H1 (cell line): ENCODE measurements at regions not wholly inside any gene's neighbourhood (a gene's known extent, or its start where the extent isn't known, plus 50 kb on each side); places are given as distances from the start of the nearest gene placed in this dataset.

ENCODE experiments used
- CTCF ChIA-PET: fragments of 300-600 bp; sonication (Branson Sonifier 250); formaldehyde crosslinking; loops from one replicate; lab custom pipeline; 2021; ENCODE audit not compliant: partially characterized antibody; lab: Charles Lee
- POLR2A ChIA-PET: fragments of 300-600 bp; sonication (Branson Sonifier 250); formaldehyde crosslinking; loops from one replicate; lab custom pipeline; 2021; ENCODE audit warnings: inconsistent platforms; ENCODE audit not compliant: partially characterized antibody; lab: Charles Lee
- DNase-seq, 2 experiments: peaks; one replicate each; pipeline versions ENCODE4 v3.0.0 to v3.0.0-alpha.2; 2010 to 2022; ENCODE audit warnings: low spot score in 2 of 2, low read depth in 1 of 2, mixed read lengths in 1 of 2
- FAIRE-seq: peaks from 2 replicates; lab custom pipeline; 2011; peaks lifted over from hg19 to GRCh38; lab: Jason Lieb, UNC
- H2AFZ ChIP-seq: 2 replicates; pipeline ENCODE4 v1.8.1; 2012; ENCODE audit warnings: low read length, inconsistent platforms
- H2AK5ac ChIP-seq: 2 replicates; pipeline ENCODE4 v1.6.1; 2013; ENCODE audit warnings: low read depth, low read length
- H2BK120ac ChIP-seq: replicated peaks from 2 replicates; pipeline ENCODE3; 2013; ENCODE audit warnings: low read depth, low read length, inconsistent platforms
- H2BK12ac ChIP-seq: 2 replicates; pipeline ENCODE4 v1.6.1; 2013; ENCODE audit warnings: low read depth, low read length
- H2BK15ac ChIP-seq: 2 replicates; pipeline ENCODE4 v1.6.1; 2013; ENCODE audit warnings: low read length
- H2BK20ac ChIP-seq: 2 replicates; pipeline ENCODE4 v1.6.1; 2013; ENCODE audit warnings: low read length
- H2BK5ac ChIP-seq: 2 replicates; pipeline ENCODE4 v1.6.1; 2013; ENCODE audit warnings: low read depth, low read length
- H3K14ac ChIP-seq: 2 replicates; pipeline ENCODE4 v1.6.1; 2013; ENCODE audit warnings: inconsistent platforms; ENCODE audit not compliant: insufficient read length
- H3K18ac ChIP-seq: 2 replicates; pipeline ENCODE4 v1.6.1; 2013; ENCODE audit warnings: low read length; ENCODE audit errors: extremely low read depth
- H3K23ac ChIP-seq: 2 replicates; pipeline ENCODE4 v1.6.1; 2013; ENCODE audit warnings: inconsistent platforms; ENCODE audit not compliant: insufficient read length
- H3K23me2 ChIP-seq: 2 replicates; pipeline ENCODE4 v1.6.1; 2013; ENCODE audit warnings: low read depth, low read length
- H3K27ac ChIP-seq: 2 replicates; pipeline ENCODE4 v1.6.1; 2011; ENCODE audit warnings: low read depth, low read length, inconsistent platforms
- H3K27me3 ChIP-seq, 4 experiments: replicated peaks in 1 of 4; 1 replicate in 1 of 4; 2 replicates in 3 of 4; pipeline versions ENCODE4 v1.6.1 to v1.8.1; 2011 to 2013; ENCODE audit warnings: low read length in 3 of 4, mild to moderate bottlenecking in 3 of 4, inconsistent platforms in 2 of 4, mixed read lengths in 2 of 4, moderate library complexity in 1 of 4; ENCODE audit not compliant: control insufficient read depth in 3 of 4, insufficient read depth in 3 of 4; ENCODE audit errors: extremely low read depth in 1 of 4
- H3K36me3 ChIP-seq, 4 experiments: 2 replicates each; pipeline versions ENCODE4 v1.6.1 to v1.8.1; 2011 to 2013; ENCODE audit warnings: mild to moderate bottlenecking in 4 of 4, low read length in 3 of 4, moderate library complexity in 2 of 4, control low read depth in 1 of 4, inconsistent platforms in 1 of 4; ENCODE audit not compliant: insufficient read depth in 4 of 4, control insufficient read depth in 2 of 4
- H3K4ac ChIP-seq: replicated peaks from 2 replicates; pipeline ENCODE3; 2013; ENCODE audit warnings: low read length, low read depth, mixed read lengths, inconsistent platforms; ENCODE audit not compliant: insufficient read length
- H3K4me1 ChIP-seq, 4 experiments: replicated peaks in 1 of 4; 1 replicate in 1 of 4; 2 replicates in 3 of 4; pipeline versions ENCODE4 v1.6.1 to v1.8.1; 2011 to 2013; ENCODE audit warnings: low read length in 3 of 4, inconsistent platforms in 2 of 4, mixed read lengths in 1 of 4; ENCODE audit not compliant: insufficient read depth in 4 of 4, control insufficient read depth in 3 of 4
- H3K4me2 ChIP-seq, 2 experiments: 2 replicates each; pipeline versions ENCODE4 v1.6.1 to v1.8.1; 2011 to 2013; ENCODE audit warnings: low read depth in 2 of 2, low read length in 2 of 2, control low read depth in 1 of 2, inconsistent platforms in 1 of 2, mild to moderate bottlenecking in 1 of 2; ENCODE audit not compliant: insufficient read depth in 1 of 2
- H3K4me3 ChIP-seq, 4 experiments: fragments of 200-600, 300-600 bp in 1 of 4; sonication (generic), shearing (Covaris generic), sonication (Bioruptor Twin) in 1 of 4; 2 replicates each; pipeline versions ENCODE4 v1.5.1 to v1.8.1; 2011 to 2016; ENCODE audit warnings: low read length in 4 of 4, low read depth in 3 of 4, control low read depth in 2 of 4, inconsistent platforms in 2 of 4, mild to moderate bottlenecking in 2 of 4, mixed read lengths in 1 of 4, moderate library complexity in 1 of 4; ENCODE audit not compliant: insufficient read depth in 2 of 4; ENCODE audit errors: extremely low read depth in 1 of 4
- H3K56ac ChIP-seq: replicated peaks from 2 replicates; pipeline ENCODE3; 2013; ENCODE audit warnings: low read depth, mild to moderate bottlenecking, mixed read lengths, low read length, inconsistent platforms; ENCODE audit not compliant: insufficient read length
- H3K79me1 ChIP-seq: 2 replicates; pipeline ENCODE4 v1.6.1; 2013; ENCODE audit warnings: low read depth, low read length, control low read depth
- H3K79me2 ChIP-seq, 2 experiments: 2 replicates each; pipeline versions ENCODE4 v1.6.1 to v1.8.1; 2012 to 2013; ENCODE audit warnings: low read length in 2 of 2, mild to moderate bottlenecking in 2 of 2, inconsistent platforms in 1 of 2; ENCODE audit not compliant: insufficient read depth in 2 of 2, control insufficient read depth in 1 of 2
- H3K9ac ChIP-seq, 4 experiments: replicated peaks in 1 of 4; 1 replicate in 1 of 4; 2 replicates in 3 of 4; pipeline versions ENCODE4 v1.6.1 to v1.8.1; 2011 to 2013; ENCODE audit warnings: low read depth in 3 of 4, low read length in 3 of 4, control low read depth in 2 of 4, mild to moderate bottlenecking in 2 of 4, moderate library complexity in 2 of 4, inconsistent platforms in 1 of 4; ENCODE audit errors: extremely low read depth in 1 of 4
- H3K9me3 ChIP-seq, 2 experiments: 2 replicates each; pipeline versions ENCODE4 v1.6.1 to v1.8.1; 2012 to 2013; ENCODE audit warnings: mild to moderate bottlenecking in 2 of 2, moderate library complexity in 2 of 2, control low read depth in 1 of 2, inconsistent platforms in 1 of 2, low read depth in 1 of 2, low read length in 1 of 2, mixed read lengths in 1 of 2; ENCODE audit not compliant: insufficient read depth in 2 of 2
- H4K20me1 ChIP-seq, 2 experiments: replicated peaks in 1 of 2; 2 replicates each; pipeline versions ENCODE3 to v1.8.1; 2011 to 2013; ENCODE audit warnings: inconsistent platforms in 2 of 2, low read length in 2 of 2, mild to moderate bottlenecking in 1 of 2; ENCODE audit not compliant: insufficient read depth in 2 of 2, control insufficient read depth in 1 of 2
- H4K5ac ChIP-seq: 2 replicates; pipeline ENCODE4 v1.6.1; 2013; ENCODE audit warnings: low read length, low read depth, mixed read lengths, inconsistent platforms; ENCODE audit not compliant: insufficient read length
- H4K8ac ChIP-seq: 2 replicates; pipeline ENCODE4 v1.8.0; 2013; ENCODE audit warnings: mild to moderate bottlenecking, moderate library complexity, low read length, inconsistent platforms; ENCODE audit not compliant: insufficient read depth; ENCODE audit errors: extremely low read depth
- H4K91ac ChIP-seq: replicated peaks from 2 replicates; pipeline ENCODE3; 2013; ENCODE audit warnings: low read length, mixed read lengths, inconsistent platforms; ENCODE audit not compliant: insufficient read length
- BRCA1 ChIP-seq: IDR thresholded peaks from 2 replicates; pipeline ENCODE4 v1.6.1; 2012; ENCODE audit warnings: low read depth, low read length, improper control_type of control experiment
- RAD21 ChIP-seq, 2 experiments: IDR thresholded peaks in 1 of 2; conservative IDR thresholded peaks in 1 of 2; 2 replicates each; pipeline ENCODE4 v1.6.1; 2011; ENCODE audit warnings: low read depth in 2 of 2, low read length in 2 of 2, improper control_type of control experiment in 1 of 2, inconsistent platforms in 1 of 2, mild to moderate bottlenecking in 1 of 2, moderate library complexity in 1 of 2
- WGBS, 2 experiments: shearing (Covaris generic) in 1 of 2; methylation state at CpG; one replicate each; pipeline versions ENCODE4 v1.1.6 to v1.1.7; 2013 to 2015; ENCODE audit warnings: low lambda C conversion rate in 2 of 2, mixed read lengths in 2 of 2, inconsistent platforms in 1 of 2, low coverage in 1 of 2, missing lambda C conversion rate in 1 of 2; ENCODE audit not compliant: insufficient replicate concordance in 2 of 2, insufficient coverage in 1 of 2, insufficient read length in 1 of 2; ENCODE audit errors: extremely low coverage in 1 of 2, missing lambda C conversion rate in 1 of 2; 5-methylcytosine and 5-hydroxymethylcytosine counted together

GRCh38 chr4:77434299-77435092 lies 171.1 kb upstream of the CXCL13 start:
- no peak overlapping the region for H2BK20ac ChIP-seq
- H4K8ac ChIP-seq = no peak overlapping the region
- no peak overlapping the region for H3K23ac ChIP-seq
- DNase-seq = no peak
- H4K5ac ChIP-seq = no peak overlapping the region
- no peak overlapping the region for H3K4me2 ChIP-seq
- H3K4me3 ChIP-seq = no peak overlapping the region
- CTCF ChIA-PET = interaction anchor here (0.7 to 38.6 kb wide), 15 partner anchors 11 to 194 kb away, joined by 3 to 1551 read pairs (median 20); no protein-coding TSS in a partner anchor
- H3K79me1 ChIP-seq = no peaks in the 10 kb centered on the region
- H3K9ac ChIP-seq = no peak overlapping the region; a peak in 1 of 7 replicates
- TF ChIP-seq BRCA1 = no peak
- no peak for TF ChIP-seq RAD21 (IDR thresholded peaks at IDR 0.05 in 1 of 2, conservative IDR thresholded peaks at IDR 0.05 in 1 of 2; ENCODE audit: low read depth in 2 of 2, low read length in 2 of 2)
- H3K14ac ChIP-seq = no peak overlapping the region
- POLR2A ChIA-PET = no interaction called here
- no peaks in the 10 kb centered on the region for H3K79me2 ChIP-seq
- H3K27me3 ChIP-seq = no peaks in the 10 kb centered on the region
- H3K4me1 ChIP-seq = peaks cover 0 to 3% (median 0%) of the 10 kb centered on the region in 4 experiments; a peak in 1 of 7 replicates
- H3K23me2 ChIP-seq = no peaks in the 10 kb centered on the region
- H2AK5ac ChIP-seq = no peak overlapping the region
- H3K9me3 ChIP-seq = no peaks in the 10 kb centered on the region
- H2BK15ac ChIP-seq = no peak overlapping the region
- H3K18ac ChIP-seq = no peak overlapping the region
- H2AFZ ChIP-seq = no peak overlapping the region
- FAIRE-seq = no peak
- no peak overlapping the region for H4K91ac ChIP-seq
- no peak overlapping the region for H2BK12ac ChIP-seq
- 79% methylated on average over 10 of the region's 10 CpGs; no CpG with 5 or more reads in 1 of the 2 experiments for WGBS, 2 experiments
- no peak overlapping the region for H2BK5ac ChIP-seq
- no peak overlapping the region for H3K4ac ChIP-seq
- H3K56ac ChIP-seq = no peak overlapping the region
- H4K20me1 ChIP-seq = no peaks in the 10 kb centered on the region
- no peak overlapping the region for H3K27ac ChIP-seq
- no peaks in the 10 kb centered on the region for H3K36me3 ChIP-seq
- no peak overlapping the region for H2BK120ac ChIP-seq
